D721Med (cell line): ENCODE measurements at regions not wholly inside any gene's neighbourhood (a gene's known extent, or its start where the extent isn't known, plus 50 kb on each side); places are given as distances from the start of the nearest gene placed in this dataset.

Experiments
- DNase-seq: peaks from one replicate; pipeline ENCODE4 v3.0.0; 2011; ENCODE audit warnings: low spot score; ENCODE audit not compliant: insufficient read length
- FAIRE-seq: peaks from 2 replicates; lab custom pipeline; 2011; peaks lifted over from hg19 to GRCh38; lab: Jason Lieb, UNC
- TF ChIP-seq, protein P1 (sequence below): IDR thresholded peaks from 2 replicates; pipeline ENCODE4 v1.5.1; 2012; ENCODE audit warnings: mild to moderate bottlenecking, control low read depth; ENCODE audit not compliant: insufficient read depth; ENCODE audit errors: missing control alignments

- TF ChIP-seq, protein P1, sequence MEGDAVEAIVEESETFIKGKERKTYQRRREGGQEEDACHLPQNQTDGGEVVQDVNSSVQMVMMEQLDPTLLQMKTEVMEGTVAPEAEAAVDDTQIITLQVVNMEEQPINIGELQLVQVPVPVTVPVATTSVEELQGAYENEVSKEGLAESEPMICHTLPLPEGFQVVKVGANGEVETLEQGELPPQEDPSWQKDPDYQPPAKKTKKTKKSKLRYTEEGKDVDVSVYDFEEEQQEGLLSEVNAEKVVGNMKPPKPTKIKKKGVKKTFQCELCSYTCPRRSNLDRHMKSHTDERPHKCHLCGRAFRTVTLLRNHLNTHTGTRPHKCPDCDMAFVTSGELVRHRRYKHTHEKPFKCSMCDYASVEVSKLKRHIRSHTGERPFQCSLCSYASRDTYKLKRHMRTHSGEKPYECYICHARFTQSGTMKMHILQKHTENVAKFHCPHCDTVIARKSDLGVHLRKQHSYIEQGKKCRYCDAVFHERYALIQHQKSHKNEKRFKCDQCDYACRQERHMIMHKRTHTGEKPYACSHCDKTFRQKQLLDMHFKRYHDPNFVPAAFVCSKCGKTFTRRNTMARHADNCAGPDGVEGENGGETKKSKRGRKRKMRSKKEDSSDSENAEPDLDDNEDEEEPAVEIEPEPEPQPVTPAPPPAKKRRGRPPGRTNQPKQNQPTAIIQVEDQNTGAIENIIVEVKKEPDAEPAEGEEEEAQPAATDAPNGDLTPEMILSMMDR: no peak
- no peak for FAIRE-seq
- no peak for DNase-seq
These were observed 223.9 kb upstream of the FAM98A start for GRCh38 chr2:33822964-33823363.

GRCh38 chr2:33812707-33813106 lies 213.6 kb upstream of the FAM98A start:
- TF ChIP-seq, protein P1: no peak
- FAIRE-seq (no peak), DNase-seq (no peak)

- DNase-seq (no peak), FAIRE-seq (no peak)
- TF ChIP-seq, protein P1: no peak
These were observed 211.1 kb upstream of the FAM98A start for GRCh38 chr2:33810046-33810835.

DNA sequence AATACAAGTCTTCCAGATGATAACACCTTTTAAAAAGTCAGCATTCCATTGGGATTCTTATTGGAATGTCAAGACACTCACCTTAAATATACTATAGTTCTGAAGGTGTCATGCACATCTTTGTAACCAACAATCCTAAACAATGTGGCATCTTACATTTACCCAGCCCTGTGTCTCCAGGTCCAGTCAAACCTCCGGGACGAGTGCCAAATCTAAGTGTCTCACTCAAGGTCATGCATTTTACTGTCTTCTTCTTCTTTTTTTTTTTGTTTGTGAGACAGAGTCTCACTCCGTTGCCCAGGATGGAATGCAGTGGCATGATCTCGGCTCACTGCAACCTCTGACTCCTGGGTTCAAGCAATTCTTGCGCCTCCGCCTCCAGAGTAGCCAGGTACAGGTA lies 206.9 kb upstream of the FAM98A start:
- FAIRE-seq: no peak
- TF ChIP-seq, protein P1: no peak
- no peak for DNase-seq

DNA sequence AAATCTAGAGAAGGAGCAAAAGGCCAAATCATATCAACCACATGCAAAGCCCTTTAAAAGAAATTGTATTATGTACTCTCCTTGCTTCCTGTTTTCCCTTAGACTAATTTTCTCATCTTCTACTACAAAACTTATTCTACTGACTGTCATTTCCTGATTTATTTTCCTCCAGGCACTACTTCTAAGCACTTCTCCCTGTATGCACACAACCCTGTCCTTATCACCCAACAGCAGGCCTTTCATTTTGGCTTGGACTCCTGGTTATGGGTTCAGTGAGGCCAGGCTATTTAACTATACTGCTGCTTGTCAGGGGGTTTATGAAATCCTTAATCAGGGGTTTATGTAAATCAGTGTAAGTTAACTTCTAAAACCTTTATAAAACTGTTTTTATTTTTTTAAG lies 205.1 kb upstream of the FAM98A start:
- FAIRE-seq: no peak
- TF ChIP-seq, protein P1: no peak
- no peak for DNase-seq

DNA sequence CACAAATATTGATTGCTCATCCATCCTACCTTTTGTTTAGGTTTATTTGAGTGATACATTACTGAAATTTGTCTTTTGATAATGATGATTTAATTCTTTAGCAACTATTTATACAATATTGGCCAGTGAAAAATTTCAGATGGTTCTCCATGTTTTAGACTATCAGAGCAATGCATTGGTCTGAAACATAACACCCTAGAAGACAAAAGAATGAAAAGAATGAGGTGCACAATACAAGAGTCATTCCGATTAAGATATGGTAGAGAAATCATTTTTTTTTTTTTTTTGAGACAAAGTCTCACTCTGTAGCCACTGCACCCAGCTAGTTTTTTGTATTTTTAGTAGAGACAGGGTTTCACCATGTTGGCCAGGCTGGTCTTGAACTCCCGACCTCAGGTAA lies 197.4 kb upstream of the FAM98A start:
- FAIRE-seq: no peak
- no peak for DNase-seq
- TF ChIP-seq, protein P1: no peak

- TF ChIP-seq, protein P1: no peak
- FAIRE-seq: no peak
These were observed 192.5 kb upstream of the FAM98A start for GRCh38 chr2:33791625-33792024.

More at GRCh38 chr2:33791625-33792024, 192.5 kb upstream of the FAM98A start:
- DNase-seq: no peak
